BE2C (cell line): ENCODE measurements at regions not wholly inside any gene's neighbourhood (a gene's known extent, or its start where the extent isn't known, plus 50 kb on each side); places are given as distances from the start of the nearest gene placed in this dataset.

Source experiments
- DNase-seq: peaks from one replicate; pipeline ENCODE4 v3.0.0-alpha.2; 2020
- H3K27me3 ChIP-seq: fragments of 250-450 bp; sonication (Bioruptor Pico); 2 replicates; pipeline ENCODE4 v1.5.1; 2020; ENCODE audit warnings: mild to moderate bottlenecking
- H3K36me3 ChIP-seq: fragments of 250-450 bp; sonication (Bioruptor Pico); 2 replicates; pipeline ENCODE4 v1.5.1; 2020; ENCODE audit warnings: mild to moderate bottlenecking
- H3K4me1 ChIP-seq: fragments of 250-450 bp; sonication (Bioruptor Pico); 2 replicates; pipeline ENCODE4 v1.5.1; 2020
- H3K4me3 ChIP-seq: 2 replicates; pipeline ENCODE4 v1.5.1; 2011; ENCODE audit warnings: low read depth, low read length
- H3K9me3 ChIP-seq: fragments of 250-450 bp; sonication (Bioruptor Pico); 2 replicates; pipeline ENCODE4 v1.5.1; 2020
- TF ChIP-seq, protein P1 (sequence below): IDR thresholded peaks from 2 replicates; pipeline ENCODE4 v1.5.1; 2012; ENCODE audit warnings: mild to moderate bottlenecking, low read depth, low read length

- H3K36me3 ChIP-seq = no peaks in the 10 kb centered on the region
- TF ChIP-seq, protein P1, sequence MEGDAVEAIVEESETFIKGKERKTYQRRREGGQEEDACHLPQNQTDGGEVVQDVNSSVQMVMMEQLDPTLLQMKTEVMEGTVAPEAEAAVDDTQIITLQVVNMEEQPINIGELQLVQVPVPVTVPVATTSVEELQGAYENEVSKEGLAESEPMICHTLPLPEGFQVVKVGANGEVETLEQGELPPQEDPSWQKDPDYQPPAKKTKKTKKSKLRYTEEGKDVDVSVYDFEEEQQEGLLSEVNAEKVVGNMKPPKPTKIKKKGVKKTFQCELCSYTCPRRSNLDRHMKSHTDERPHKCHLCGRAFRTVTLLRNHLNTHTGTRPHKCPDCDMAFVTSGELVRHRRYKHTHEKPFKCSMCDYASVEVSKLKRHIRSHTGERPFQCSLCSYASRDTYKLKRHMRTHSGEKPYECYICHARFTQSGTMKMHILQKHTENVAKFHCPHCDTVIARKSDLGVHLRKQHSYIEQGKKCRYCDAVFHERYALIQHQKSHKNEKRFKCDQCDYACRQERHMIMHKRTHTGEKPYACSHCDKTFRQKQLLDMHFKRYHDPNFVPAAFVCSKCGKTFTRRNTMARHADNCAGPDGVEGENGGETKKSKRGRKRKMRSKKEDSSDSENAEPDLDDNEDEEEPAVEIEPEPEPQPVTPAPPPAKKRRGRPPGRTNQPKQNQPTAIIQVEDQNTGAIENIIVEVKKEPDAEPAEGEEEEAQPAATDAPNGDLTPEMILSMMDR = no peak
- no peak for DNase-seq
- H3K4me3 ChIP-seq = no peak overlapping the region
- no peaks in the 10 kb centered on the region for H3K9me3 ChIP-seq
- H3K4me1 ChIP-seq = no peaks in the 10 kb centered on the region
- no peaks in the 10 kb centered on the region for H3K27me3 ChIP-seq
Measured at GRCh38 chr2:133776936-133777573, 208.8 kb upstream of the NCKAP5 start.

GRCh38 chr2:133777574-133777960 lies 209.3 kb upstream of the NCKAP5 start:
- H3K4me3 ChIP-seq = no peak overlapping the region
- no peak for DNase-seq
- no peaks in the 10 kb centered on the region for H3K4me1 ChIP-seq
- no peaks in the 10 kb centered on the region for H3K27me3 ChIP-seq
- H3K36me3 ChIP-seq = no peaks in the 10 kb centered on the region
- TF ChIP-seq, protein P1 = no peak
- no peaks in the 10 kb centered on the region for H3K9me3 ChIP-seq

DNA sequence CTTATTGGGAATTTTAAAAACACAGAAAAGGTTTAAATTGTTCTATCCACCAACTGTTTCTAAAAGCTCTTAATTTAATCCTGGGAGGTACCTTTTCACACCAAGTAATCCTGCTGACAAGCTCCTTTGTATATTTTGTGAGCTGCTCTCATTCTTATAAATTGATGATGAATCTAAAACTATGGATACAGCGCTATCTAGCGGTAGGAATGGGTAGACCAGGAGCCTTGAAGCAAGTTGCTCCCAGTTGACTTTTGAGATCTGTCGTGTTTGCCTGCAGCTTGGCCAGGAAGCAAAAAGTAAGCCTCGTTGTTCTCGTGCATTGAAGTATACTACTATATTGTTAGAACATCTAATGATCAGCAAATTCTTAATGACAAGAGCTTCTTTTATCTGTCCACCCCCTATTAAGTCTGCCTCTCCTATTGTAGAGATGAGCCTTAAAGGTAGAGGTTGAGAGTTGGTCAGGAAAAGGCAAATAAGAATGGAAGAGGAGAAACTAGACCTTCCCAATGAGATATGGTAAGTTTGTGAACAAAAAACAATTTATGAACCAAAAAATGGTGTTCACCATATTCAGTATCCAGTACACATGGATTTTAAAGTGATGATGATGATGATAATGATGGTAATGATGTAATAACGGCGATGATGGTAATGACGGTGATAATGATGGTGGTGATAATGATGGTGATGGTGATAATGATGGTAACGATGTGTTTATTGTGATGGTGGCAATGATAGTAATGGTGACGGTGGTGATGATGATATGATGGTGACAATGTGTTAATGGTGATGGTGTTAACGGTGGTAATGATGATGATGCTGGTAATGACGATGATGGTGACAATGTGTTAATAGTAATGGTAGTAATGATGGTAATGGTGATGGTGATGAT lies 212.1 kb upstream of the NCKAP5 start:
- H3K4me3 ChIP-seq = no peak overlapping the region
- no peaks in the 10 kb centered on the region for H3K4me1 ChIP-seq
- H3K9me3 ChIP-seq = no peaks in the 10 kb centered on the region
- no peaks in the 10 kb centered on the region for H3K27me3 ChIP-seq
- peak; percentile 53 for DNase-seq
- TF ChIP-seq, protein P1 = peak; percentile 74
- H3K36me3 ChIP-seq = no peaks in the 10 kb centered on the region

- TF ChIP-seq, protein P1 = no peak
- no peak for DNase-seq
- Histone ChIP-seq H3K27me3 (no peaks in the 10 kb centered on the region), H3K4me3 (no peak overlapping the region), H3K9me3 (no peaks in the 10 kb centered on the region), H3K36me3 (no peaks in the 10 kb centered on the region), H3K4me1 (no peaks in the 10 kb centered on the region)
Measured at GRCh38 chr2:133780997-133781513, 212.8 kb upstream of the NCKAP5 start.

DNA sequence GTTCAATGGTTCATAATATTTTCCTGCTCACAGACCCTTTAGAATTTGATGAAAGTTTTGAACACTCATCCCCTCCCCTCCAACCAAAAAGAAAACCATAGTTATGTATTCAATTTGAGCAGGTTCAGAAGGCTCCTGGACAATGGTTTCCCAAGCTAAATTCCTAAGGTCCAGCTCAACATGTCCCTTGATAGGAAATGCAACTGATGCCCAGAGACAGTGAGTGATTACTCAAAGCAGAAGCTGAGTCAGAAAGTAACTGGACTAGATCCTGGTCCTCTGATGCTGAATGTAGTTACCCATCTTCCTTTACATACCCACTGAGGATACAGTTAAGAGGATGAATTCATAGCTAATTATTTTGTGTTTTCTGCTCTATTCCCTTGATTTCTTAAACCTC lies 218.9 kb upstream of the NCKAP5 start:
- DNase-seq = no peak
- TF ChIP-seq, protein P1 = no peak
- Histone ChIP-seq H3K36me3 (no peaks in the 10 kb centered on the region), H3K27me3 (no peaks in the 10 kb centered on the region), H3K9me3 (no peaks in the 10 kb centered on the region), H3K4me1 (no peaks in the 10 kb centered on the region), H3K4me3 (no peak overlapping the region)

GRCh38 chr2:133787651-133788050 lies 219.4 kb upstream of the NCKAP5 start:
- Histone ChIP-seq H3K4me1 (no peaks in the 10 kb centered on the region), H3K36me3 (no peaks in the 10 kb centered on the region), H3K4me3 (no peak overlapping the region), H3K27me3 (no peaks in the 10 kb centered on the region), H3K9me3 (no peaks in the 10 kb centered on the region)
- TF ChIP-seq, protein P1 = no peak
- DNase-seq = no peak
